Testis (tissue), 2 donors: ENCODE measurements at regions not wholly inside any gene's neighbourhood (a gene's known extent, or its start where the extent isn't known, plus 50 kb on each side); places are given as distances from the start of the nearest gene placed in this dataset.

ENCODE experiments used
- POLR2A ChIP-seq: fragments of 450-650 bp; IDR thresholded peaks from one replicate; pipeline ENCODE4 v1.6.1; 2017; ENCODE audit warnings: antibody characterized with exemption, mild to moderate bottlenecking, moderate library complexity
- TF ChIP-seq, protein P1 (sequence below), 3 experiments: fragments of 450-650 bp in 2 of 3; fragments of 200-600 bp in 1 of 3; sonication (generic) in 1 of 3; IDR thresholded peaks; one replicate each; pipeline ENCODE4 v1.5.1; 2016 to 2019; ENCODE audit warnings: antibody characterized with exemption in 3 of 3, mild to moderate bottlenecking in 2 of 3, moderate library complexity in 1 of 3

DNA sequence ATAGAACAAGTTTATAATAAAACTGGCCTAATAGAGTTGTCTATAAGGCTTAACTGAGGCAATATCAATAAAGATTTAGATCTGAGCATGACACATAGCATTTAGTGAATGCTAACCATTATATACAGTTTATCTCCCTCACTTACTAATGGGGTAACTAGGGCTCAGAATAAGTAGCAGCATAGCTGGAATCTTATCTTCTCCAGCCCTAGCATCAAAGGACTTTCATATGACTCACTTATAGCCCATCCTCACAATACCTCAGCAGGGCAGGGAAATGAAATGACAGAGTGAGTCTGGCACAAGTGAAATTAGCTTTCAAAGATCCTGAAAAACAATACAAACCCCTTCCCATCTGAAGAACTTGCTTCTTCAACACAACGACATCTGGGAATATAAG lies 362.9 kb downstream of the KIF20B start:
- TF ChIP-seq, protein P1, sequence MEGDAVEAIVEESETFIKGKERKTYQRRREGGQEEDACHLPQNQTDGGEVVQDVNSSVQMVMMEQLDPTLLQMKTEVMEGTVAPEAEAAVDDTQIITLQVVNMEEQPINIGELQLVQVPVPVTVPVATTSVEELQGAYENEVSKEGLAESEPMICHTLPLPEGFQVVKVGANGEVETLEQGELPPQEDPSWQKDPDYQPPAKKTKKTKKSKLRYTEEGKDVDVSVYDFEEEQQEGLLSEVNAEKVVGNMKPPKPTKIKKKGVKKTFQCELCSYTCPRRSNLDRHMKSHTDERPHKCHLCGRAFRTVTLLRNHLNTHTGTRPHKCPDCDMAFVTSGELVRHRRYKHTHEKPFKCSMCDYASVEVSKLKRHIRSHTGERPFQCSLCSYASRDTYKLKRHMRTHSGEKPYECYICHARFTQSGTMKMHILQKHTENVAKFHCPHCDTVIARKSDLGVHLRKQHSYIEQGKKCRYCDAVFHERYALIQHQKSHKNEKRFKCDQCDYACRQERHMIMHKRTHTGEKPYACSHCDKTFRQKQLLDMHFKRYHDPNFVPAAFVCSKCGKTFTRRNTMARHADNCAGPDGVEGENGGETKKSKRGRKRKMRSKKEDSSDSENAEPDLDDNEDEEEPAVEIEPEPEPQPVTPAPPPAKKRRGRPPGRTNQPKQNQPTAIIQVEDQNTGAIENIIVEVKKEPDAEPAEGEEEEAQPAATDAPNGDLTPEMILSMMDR (IDR thresholded peaks at IDR 0.05), result no peak
- no peak for TF ChIP-seq POLR2A
